HCT116 (cell line): ENCODE measurements at regions not wholly inside any gene's neighbourhood (a gene's known extent, or its start where the extent isn't known, plus 50 kb on each side); places are given as distances from the start of the nearest gene placed in this dataset.

Experiments used
- ATAC-seq: fragments of 200-7000 bp; cut with Tn5 transposase; 2 replicates; pipeline ENCODE4 v1.9.1; 2020; ENCODE audit warnings: mild to moderate bottlenecking, moderate library complexity
- BruUV-seq: library from RNA; stranded (reverse); fragments of 400-500 nt; replicated peaks from 2 replicates; lab custom pipeline; 2021; lab: Mats Ljungman, UMichigan
- CTCF ChIA-PET: fragments of 300-600 bp; sonication (Branson Sonifier 250); formaldehyde crosslinking; loops from one replicate; lab custom pipeline; 2021; ENCODE audit warnings: antibody characterized with exemption; lab: Charles Lee
- POLR2A ChIA-PET: fragments of 300-600, 350-600 bp; sonication (Branson Sonifier 250); formaldehyde crosslinking; loops from one replicate; lab custom pipeline; 2021; ENCODE audit warnings: antibody characterized with exemption; lab: Charles Lee
- RAD21 ChIA-PET, 2 experiments: fragments of 300-600 bp; sonication (Branson Sonifier 250); formaldehyde crosslinking; loops; one replicate each; lab custom pipeline; 2023; ENCODE audit warnings: low total read pairs in 2 of 2; ENCODE audit not compliant: uncharacterized antibody in 2 of 2, unreplicated experiment in 2 of 2, low non-redundant PET in 1 of 2; lab: Charles Lee
- DNase-seq: peaks from one replicate; pipeline ENCODE4 v3.0.0-alpha.2; 2010; ENCODE audit warnings: low read depth, low spot score
- H2AFZ ChIP-seq: fragments of 200-600 bp; shearing (Covaris generic), sonication (generic); 2 replicates; pipeline ENCODE4 v1.6.1; 2017; ENCODE audit warnings: low read depth, mixed run types, mixed read lengths, antibody characterized with exemption, low read length; ENCODE audit not compliant: poor library complexity, severe bottlenecking
- H3K27ac ChIP-seq: 2 replicates; pipeline ENCODE4 v1.5.1; 2012; ENCODE audit warnings: low read depth, low read length
- H3K27me3 ChIP-seq: fragments of 200-600 bp; sonication (generic); 2 replicates; pipeline ENCODE4 v1.6.1; 2016; ENCODE audit warnings: mixed run types, low read length, mixed read lengths; ENCODE audit not compliant: insufficient read depth
- H3K36me3 ChIP-seq, 2 experiments: fragments of 200-500 bp in 1 of 2; fragments of 200-600 bp in 1 of 2; sonication (Bioruptor generic) in 1 of 2; sonication (generic) in 1 of 2; 2 replicates each; pipeline versions ENCODE4 v1.5.1 to v1.6.1; 2014 to 2016; ENCODE audit warnings: low read length in 2 of 2, inconsistent platforms in 1 of 2, mixed read lengths in 1 of 2, mixed run types in 1 of 2; ENCODE audit not compliant: insufficient read depth in 2 of 2, control insufficient read depth in 1 of 2
- H3K4me1 ChIP-seq, 2 experiments: fragments of 200-600 bp in 1 of 2; sonication (generic) in 1 of 2; 2 replicates each; pipeline versions ENCODE4 v1.5.1 to v1.6.1; 2012 to 2017; ENCODE audit warnings: low read length in 2 of 2, inconsistent platforms in 1 of 2, mild to moderate bottlenecking in 1 of 2, mixed read lengths in 1 of 2, mixed run types in 1 of 2, moderate library complexity in 1 of 2; ENCODE audit not compliant: insufficient read depth in 2 of 2, control insufficient read depth in 1 of 2
- H3K4me2 ChIP-seq: fragments of 200-600 bp; sonication (generic); 2 replicates; pipeline ENCODE4 v1.6.1; 2017; ENCODE audit warnings: mixed run types, low read length, mixed read lengths
- H3K4me3 ChIP-seq, 2 experiments: fragments of 200-600 bp in 1 of 2; sonication (generic) in 1 of 2; replicated peaks in 1 of 2; 2 replicates each; pipeline ENCODE4 v1.5.1; 2011 to 2016; ENCODE audit warnings: low read length in 2 of 2, control low read depth in 1 of 2, low read depth in 1 of 2, mild to moderate bottlenecking in 1 of 2, mixed read lengths in 1 of 2, mixed run types in 1 of 2
- H3K79me2 ChIP-seq: fragments of 200-600 bp; sonication (generic); 2 replicates; pipeline ENCODE4 v1.6.1; 2017; ENCODE audit warnings: mild to moderate bottlenecking, mixed run types, low read length, moderate library complexity, mixed read lengths; ENCODE audit not compliant: insufficient read depth
- H3K9ac ChIP-seq: fragments of 200-600 bp; sonication (generic); 2 replicates; pipeline ENCODE4 v1.6.1; 2016; ENCODE audit warnings: low read length, mixed read lengths
- H3K9me2 ChIP-seq: fragments of 200-600 bp; sonication (generic), shearing (Covaris generic); 2 replicates; pipeline ENCODE4 v1.6.1; 2017; ENCODE audit warnings: mixed run types, mild to moderate bottlenecking, moderate library complexity; ENCODE audit not compliant: insufficient read depth
- H3K9me3 ChIP-seq, 2 experiments: fragments of 200-500 bp in 1 of 2; fragments of 200-600 bp in 1 of 2; sonication (Bioruptor generic) in 1 of 2; sonication (generic) in 1 of 2; 2 replicates each; pipeline ENCODE4 v1.6.1; 2014 to 2017; ENCODE audit warnings: low read length in 2 of 2, mixed read lengths in 2 of 2, inconsistent platforms in 1 of 2, low read depth in 1 of 2, mild to moderate bottlenecking in 1 of 2, mixed run types in 1 of 2, moderate library complexity in 1 of 2; ENCODE audit not compliant: control insufficient read depth in 1 of 2, insufficient read depth in 1 of 2
- H4K20me1 ChIP-seq: fragments of 200-600 bp; sonication (generic), shearing (Covaris generic); 2 replicates; pipeline ENCODE4 v1.6.1; 2017; ENCODE audit warnings: mixed run types, mild to moderate bottlenecking, moderate library complexity; ENCODE audit not compliant: insufficient read depth
- ATF3 ChIP-seq: IDR thresholded peaks from 2 replicates; pipeline ENCODE4 v1.6.1; 2012
- EZH2 ChIP-seq: fragments of 200-600 bp; sonication (generic); IDR thresholded peaks from 2 replicates; pipeline ENCODE4 v1.6.1; 2017; ENCODE audit warnings: antibody characterized with exemption, mixed run types
- EZH2phosphoT487 ChIP-seq: fragments of 200-600 bp; IDR thresholded peaks from 2 replicates; pipeline ENCODE4 v1.6.1; 2018; ENCODE audit warnings: antibody characterized with exemption, borderline replicate concordance
- FOSL1 ChIP-seq: IDR thresholded peaks from 2 replicates; pipeline ENCODE4 v1.6.1; 2012; ENCODE audit warnings: low read depth
- MAX ChIP-seq: IDR thresholded peaks from 2 replicates; pipeline ENCODE4 v1.6.1; 2012
- POLR2A ChIP-seq: IDR thresholded peaks from 2 replicates; pipeline ENCODE4 v1.7.0; 2011; ENCODE audit warnings: borderline replicate concordance; ENCODE audit not compliant: insufficient read depth, insufficient read length; ENCODE audit errors: extremely low read depth
- RAD21 ChIP-seq: IDR thresholded peaks from 2 replicates; pipeline ENCODE4 v1.6.1; 2012; ENCODE audit warnings: low read depth, mild to moderate bottlenecking
- TCF7L2 ChIP-seq: IDR thresholded peaks from 2 replicates; pipeline ENCODE4 v1.7.0; 2011; ENCODE audit warnings: borderline replicate concordance, inconsistent platforms; ENCODE audit not compliant: insufficient read depth, insufficient read length; ENCODE audit errors: extremely low read depth
- YY1 ChIP-seq: IDR thresholded peaks from 2 replicates; pipeline ENCODE4 v1.6.1; 2011; ENCODE audit warnings: low read length, low read depth, moderate library complexity, mild to moderate bottlenecking; ENCODE audit not compliant: insufficient replicate concordance; ENCODE audit errors: extremely low read depth
- ZBTB33 ChIP-seq: IDR thresholded peaks from 2 replicates; pipeline ENCODE4 v1.6.1; 2011; ENCODE audit warnings: mild to moderate bottlenecking, low read length, moderate library complexity; ENCODE audit not compliant: insufficient replicate concordance; ENCODE audit errors: extremely low read depth
- intact Hi-C: fragments of 100-400 bp; cut with micrococcal nuclease; formaldehyde crosslinking; loops from 2 replicates; pipeline ENCODE4 v1.10.0; 2022

- H3K9me2 ChIP-seq = no peaks in the 10 kb centered on the region
- no peaks in the 10 kb centered on the region for H4K20me1 ChIP-seq
- POLR2A ChIA-PET = no interaction called here
- CTCF ChIA-PET = no interaction called here
- RAD21 ChIA-PET = no interaction called here
- H3K27ac ChIP-seq = no peak overlapping the region
- no peaks in the 10 kb centered on the region for H3K4me1 ChIP-seq
- peaks cover 0 to 4% of the 10 kb centered on the region in 2 experiments; a peak in 1 of 4 replicates for H3K9me3 ChIP-seq
- no peaks in the 10 kb centered on the region for H3K27me3 ChIP-seq
- ATAC-seq (no peak), DNase-seq (no peak)
- intact Hi-C loops = no loop called here
- H3K4me3 ChIP-seq = no peak overlapping the region
- H3K36me3 ChIP-seq = no peaks in the 10 kb centered on the region
- no peak overlapping the region for H3K4me2 ChIP-seq
- no TSS peak for BruUV-seq
- TF ChIP-seq YY1 (no peak), TCF7L2 (no peak), EZH2phosphoT487 (no peak), ATF3 (no peak), MAX (no peak), POLR2A (no peak), RAD21 (no peak), ZBTB33 (no peak), EZH2 (no peak), FOSL1 (no peak)
- H3K9ac ChIP-seq = no peak overlapping the region
- no peaks in the 10 kb centered on the region for H3K79me2 ChIP-seq
- no peak overlapping the region for H2AFZ ChIP-seq
These were observed 217.8 kb upstream of the PIK3C3 start for GRCh38 chr18:41737218-41737617.
